SJCRH30 (cell line): ENCODE measurements at regions not wholly inside any gene's neighbourhood (a gene's known extent, or its start where the extent isn't known, plus 50 kb on each side); places are given as distances from the start of the nearest gene placed in this dataset.

Source experiments
- DNase-seq, 2 experiments: peaks; one replicate each; pipeline ENCODE4 v3.0.0-alpha.2; 2015 to 2020
- H3K27ac ChIP-seq: fragments of 250-450 bp; sonication (Bioruptor Pico); 2 replicates; pipeline ENCODE4 v1.5.1; 2020; ENCODE audit warnings: mild to moderate bottlenecking, moderate library complexity
- H3K27me3 ChIP-seq: fragments of 250-450 bp; sonication (Bioruptor Pico); 2 replicates; pipeline ENCODE4 v1.5.1; 2020; ENCODE audit warnings: mild to moderate bottlenecking, moderate library complexity
- H3K36me3 ChIP-seq: fragments of 250-450 bp; sonication (Bioruptor Pico); 2 replicates; pipeline ENCODE4 v1.5.1; 2020; ENCODE audit warnings: mild to moderate bottlenecking, moderate library complexity
- H3K4me1 ChIP-seq: fragments of 250-450 bp; sonication (Bioruptor Pico); 2 replicates; pipeline ENCODE4 v1.5.1; 2020; ENCODE audit warnings: mild to moderate bottlenecking, moderate library complexity
- H3K4me3 ChIP-seq: fragments of 250-450 bp; sonication (Bioruptor Pico); 2 replicates; pipeline ENCODE4 v1.5.1; 2020; ENCODE audit warnings: mild to moderate bottlenecking, moderate library complexity
- H3K9me3 ChIP-seq: fragments of 250-450 bp; sonication (Bioruptor Pico); replicated peaks from 2 replicates; pipeline ENCODE4 v1.5.1; 2020; ENCODE audit warnings: mild to moderate bottlenecking, moderate library complexity

- H3K36me3 ChIP-seq = no peaks in the 10 kb centered on the region
- H3K9me3 ChIP-seq = no peaks in the 10 kb centered on the region
- no peak overlapping the region for H3K27ac ChIP-seq
- H3K4me1 ChIP-seq = peaks cover 24% of the 10 kb centered on the region
- no peak overlapping the region for H3K4me3 ChIP-seq
- H3K27me3 ChIP-seq = no peaks in the 10 kb centered on the region
- DNase-seq = no peak
Measured at GRCh38 chr16:85261657-85262557, 149.6 kb upstream of the CIBAR2 start.

GRCh38 chr16:85262558-85263238 lies 150.4 kb upstream of the CIBAR2 start:
- no peak for DNase-seq
- H3K27ac ChIP-seq = no peak overlapping the region
- H3K36me3 ChIP-seq = no peaks in the 10 kb centered on the region
- no peak overlapping the region for H3K4me3 ChIP-seq
- H3K4me1 ChIP-seq = peaks cover 22% of the 10 kb centered on the region
- H3K9me3 ChIP-seq = no peaks in the 10 kb centered on the region
- H3K27me3 ChIP-seq = no peaks in the 10 kb centered on the region

DNA sequence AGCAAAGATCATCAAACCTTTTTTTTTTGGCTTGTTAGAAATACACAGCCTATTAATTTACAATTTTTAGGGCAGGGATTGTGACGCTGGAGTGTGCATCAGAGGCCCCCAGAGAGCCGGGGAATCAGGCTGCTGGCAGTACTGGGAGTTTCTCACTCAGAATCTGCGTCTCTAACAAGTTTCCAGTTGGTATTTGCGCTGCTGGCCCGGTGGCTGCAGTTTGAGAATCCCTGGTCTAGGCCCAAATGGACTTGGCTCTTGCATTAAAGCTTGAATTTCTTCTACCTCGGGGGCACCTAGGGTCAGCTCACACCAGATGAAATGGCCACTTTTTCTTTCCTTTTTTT lies 150.9 kb upstream of the CIBAR2 start:
- no peaks in the 10 kb centered on the region for H3K9me3 ChIP-seq
- DNase-seq = no peak
- H3K4me3 ChIP-seq = no peak overlapping the region
- no peak overlapping the region for H3K27ac ChIP-seq
- H3K4me1 ChIP-seq = peaks cover 18% of the 10 kb centered on the region
- no peaks in the 10 kb centered on the region for H3K36me3 ChIP-seq
- H3K27me3 ChIP-seq = no peaks in the 10 kb centered on the region

DNA sequence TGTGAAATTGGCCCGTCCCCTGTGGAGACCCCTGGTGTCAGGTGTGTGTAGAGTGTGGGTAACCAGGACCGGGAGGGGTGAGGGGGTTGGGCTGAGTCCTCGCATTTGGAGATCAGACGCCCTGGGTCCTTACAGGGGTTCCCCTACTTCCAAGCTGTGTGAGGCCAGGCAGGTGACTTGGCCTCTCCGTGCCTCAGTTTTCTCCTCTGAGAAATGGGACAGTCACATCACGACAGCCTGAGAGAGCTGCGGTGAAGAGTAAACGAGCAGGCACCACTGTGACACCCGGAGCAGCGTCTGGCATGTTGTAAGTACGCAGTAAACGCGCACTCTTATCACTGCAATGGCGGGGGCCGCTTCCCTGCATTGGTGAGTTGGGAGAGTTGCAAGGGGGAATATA lies 152.5 kb upstream of the CIBAR2 start:
- no peaks in the 10 kb centered on the region for H3K36me3 ChIP-seq
- peaks cover 3% of the 10 kb centered on the region for H3K4me1 ChIP-seq
- no peak overlapping the region for H3K27ac ChIP-seq
- no peaks in the 10 kb centered on the region for H3K9me3 ChIP-seq
- no peaks in the 10 kb centered on the region for H3K27me3 ChIP-seq
- DNase-seq = no peak
- no peak overlapping the region for H3K4me3 ChIP-seq

DNA sequence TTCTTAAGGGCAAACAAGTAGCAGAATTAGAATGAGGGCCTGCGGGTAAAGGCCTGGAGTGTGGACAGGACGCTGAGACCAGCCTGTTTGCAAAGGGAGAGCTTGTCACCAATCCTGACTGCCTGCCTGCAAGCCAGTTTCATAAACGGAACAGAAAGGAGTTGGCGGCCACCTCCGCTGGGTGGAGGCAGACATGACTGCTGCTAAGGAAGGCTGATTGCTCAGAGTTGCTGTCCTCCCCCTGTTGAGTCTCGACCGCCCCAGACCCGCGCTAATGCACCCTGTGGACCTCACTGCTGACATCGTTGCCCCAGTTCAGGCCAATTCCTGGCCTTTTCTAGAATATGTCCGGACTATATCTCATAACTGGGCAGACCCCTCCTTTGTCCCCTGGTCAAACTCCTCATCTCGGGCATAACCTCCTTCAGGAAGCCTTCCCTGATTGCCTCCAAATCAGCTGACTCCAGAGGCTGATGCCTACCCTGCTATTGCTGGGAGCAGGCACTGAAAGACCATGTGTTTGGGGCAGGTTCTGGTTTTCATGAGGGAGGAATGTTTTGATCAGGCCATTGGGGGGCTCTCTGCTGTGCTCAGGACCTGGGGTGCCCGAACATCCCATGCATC lies 153.0 kb upstream of the CIBAR2 start:
- Histone ChIP-seq H3K9me3 (no peaks in the 10 kb centered on the region), H3K36me3 (no peaks in the 10 kb centered on the region), H3K4me1 (no peaks in the 10 kb centered on the region; the same call in 1 of the 2 replicates), H3K27me3 (no peaks in the 10 kb centered on the region), H3K4me3 (no peak overlapping the region), H3K27ac (no peak overlapping the region)
- DNase-seq = no peak

DNA sequence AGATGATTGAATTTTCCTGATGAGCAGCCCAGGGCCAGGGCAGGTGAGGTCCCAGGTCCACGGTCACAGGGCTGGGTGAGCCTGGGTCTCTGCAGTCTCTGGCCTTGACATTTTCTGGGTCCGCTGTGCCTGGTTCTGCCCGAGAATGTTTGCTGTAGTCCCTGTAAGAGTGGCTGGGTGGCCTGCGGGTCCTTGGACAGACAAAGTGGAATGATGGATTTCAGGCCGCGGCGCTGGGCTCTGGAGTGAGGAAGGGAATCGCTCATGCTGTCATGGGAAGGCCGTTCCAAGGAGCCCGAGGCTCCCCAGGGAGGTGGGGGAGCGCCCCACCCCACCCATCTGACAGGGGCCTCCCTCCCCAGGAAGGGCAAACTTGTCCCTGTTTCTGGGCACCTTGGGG lies 153.5 kb upstream of the CIBAR2 start:
- no peaks in the 10 kb centered on the region for H3K36me3 ChIP-seq
- no peak overlapping the region for H3K27ac ChIP-seq

GRCh38 chr16:85266857-85267256 lies 154.6 kb upstream of the CIBAR2 start:
- Histone ChIP-seq H3K27me3 (no peaks in the 10 kb centered on the region), H3K27ac (peak overlapping the region; percentile 17; the same call in 1 of the 2 replicates), H3K4me1 (no peaks in the 10 kb centered on the region; the same call in 1 of the 2 replicates), H3K9me3 (no peaks in the 10 kb centered on the region), H3K4me3 (no peak overlapping the region), H3K36me3 (no peaks in the 10 kb centered on the region)
- DNase-seq = peak; percentile 45 to 57

More for the DNA sequence above, 153.5 kb upstream of the CIBAR2 start:
- no peak for DNase-seq
- H3K9me3 ChIP-seq = no peaks in the 10 kb centered on the region
- no peaks in the 10 kb centered on the region for H3K27me3 ChIP-seq
- H3K4me3 ChIP-seq = no peak overlapping the region
- no peaks in the 10 kb centered on the region; the same call in 1 of the 2 replicates for H3K4me1 ChIP-seq

DNA sequence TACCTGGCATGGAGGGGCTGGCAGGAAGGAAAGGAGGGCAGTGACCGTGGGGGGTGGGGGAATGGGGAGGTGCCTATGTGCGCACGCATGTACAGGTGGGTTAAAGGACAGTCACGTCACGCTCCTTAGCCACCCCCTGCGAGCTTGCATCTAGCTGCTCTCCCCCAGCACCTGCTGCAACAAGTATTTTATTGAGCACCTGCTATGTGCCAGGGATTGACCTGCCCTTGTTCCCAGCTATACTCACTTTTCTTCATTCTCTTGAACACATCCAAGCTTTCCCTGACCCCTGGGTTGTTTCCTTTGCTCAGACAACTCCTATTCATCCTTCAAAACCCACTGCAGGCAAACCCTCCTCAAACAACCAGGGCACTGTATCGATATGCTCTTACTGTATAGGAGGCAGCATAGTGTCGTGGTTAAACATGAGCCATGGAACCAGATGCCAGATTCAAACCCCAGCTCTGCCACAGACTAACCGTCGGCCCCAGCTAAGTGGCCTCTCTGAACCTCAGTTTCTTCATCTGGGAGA lies 155.2 kb upstream of the CIBAR2 start:
- no peaks in the 10 kb centered on the region for H3K36me3 ChIP-seq
- H3K4me3 ChIP-seq = no peak overlapping the region
- H3K9me3 ChIP-seq = no peaks in the 10 kb centered on the region
- H3K27ac ChIP-seq = peak overlapping the region; percentile 17; the same call in 1 of the 2 replicates
- no peaks in the 10 kb centered on the region; the same call in 1 of the 2 replicates for H3K4me1 ChIP-seq
- DNase-seq = no peak
- no peaks in the 10 kb centered on the region for H3K27me3 ChIP-seq

- Histone ChIP-seq H3K4me3 (no peak overlapping the region), H3K9me3 (no peaks in the 10 kb centered on the region), H3K27ac (no peak overlapping the region), H3K27me3 (no peaks in the 10 kb centered on the region), H3K4me1 (no peaks in the 10 kb centered on the region; the same call in 1 of the 2 replicates), H3K36me3 (no peaks in the 10 kb centered on the region)
- DNase-seq = no peak
Measured at GRCh38 chr16:85269165-85269564, 156.9 kb upstream of the CIBAR2 start.

DNA sequence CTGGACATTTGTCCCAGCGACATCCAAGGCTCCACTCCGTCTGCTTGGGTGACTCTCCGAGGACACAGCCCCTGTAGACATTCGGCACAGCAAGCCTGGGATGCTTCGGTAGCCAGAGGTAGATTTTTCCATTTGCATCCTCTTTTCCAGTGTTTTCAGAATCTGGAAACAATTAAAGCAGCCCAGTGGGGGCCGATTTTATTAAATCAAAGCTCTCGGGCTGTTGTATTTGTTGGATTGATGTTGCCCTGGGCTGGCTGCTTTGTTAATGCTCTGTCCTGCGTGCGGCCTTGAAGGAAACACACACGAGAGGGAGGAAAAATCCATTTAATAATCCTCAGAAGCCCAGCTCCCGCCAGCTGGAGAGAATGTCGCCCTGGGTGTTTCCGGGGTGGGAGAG lies 158.1 kb upstream of the CIBAR2 start:
- Histone ChIP-seq H3K36me3 (no peaks in the 10 kb centered on the region), H3K27me3 (no peaks in the 10 kb centered on the region), H3K4me1 (peaks cover 7% of the 10 kb centered on the region), H3K4me3 (no peak overlapping the region), H3K9me3 (no peaks in the 10 kb centered on the region), H3K27ac (no peak overlapping the region)
- DNase-seq = no peak

DNA sequence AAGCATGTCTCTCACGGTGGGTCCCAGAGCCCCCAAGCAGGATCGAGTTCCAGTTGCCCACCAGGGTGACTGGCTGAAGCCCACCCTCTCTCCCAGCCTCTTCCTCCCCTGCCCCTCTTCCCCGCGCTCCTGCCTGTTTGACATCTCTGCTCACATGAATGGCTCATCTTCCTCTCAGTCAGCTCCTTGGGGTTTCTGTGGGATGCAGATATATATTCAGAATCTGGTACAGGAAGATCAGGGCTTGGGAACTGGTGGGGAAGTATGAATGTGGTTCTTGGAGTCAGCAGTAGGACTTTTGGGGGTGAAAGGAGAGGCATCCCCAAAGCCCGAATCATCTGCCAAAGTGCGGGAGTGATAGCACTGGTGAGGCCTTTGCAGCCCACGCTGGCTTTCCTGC lies 158.9 kb upstream of the CIBAR2 start:
- H3K4me1 ChIP-seq = peaks cover 11% of the 10 kb centered on the region
- no peaks in the 10 kb centered on the region for H3K9me3 ChIP-seq
- no peaks in the 10 kb centered on the region for H3K36me3 ChIP-seq
- H3K27me3 ChIP-seq = no peaks in the 10 kb centered on the region
- no peak for DNase-seq
- H3K27ac ChIP-seq = no peak overlapping the region
- no peak overlapping the region for H3K4me3 ChIP-seq

DNA sequence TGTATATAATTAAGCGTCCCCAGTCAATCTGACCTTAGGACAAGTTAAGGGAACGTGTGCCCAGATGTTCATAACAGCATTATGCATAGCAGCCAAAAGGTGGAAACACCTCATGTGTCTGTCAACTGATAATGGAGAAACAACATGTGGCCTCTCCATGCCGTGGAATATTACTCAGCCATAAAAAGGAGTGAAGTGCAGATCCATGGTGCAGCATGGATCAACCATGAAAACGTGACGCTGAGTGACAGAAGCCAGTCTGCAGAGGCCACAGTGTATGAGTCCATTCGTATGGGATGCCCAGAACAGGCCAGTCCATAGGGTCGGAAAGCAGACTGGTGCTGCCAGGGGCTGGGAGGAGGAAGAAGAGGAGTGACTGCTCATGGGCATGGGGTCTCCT lies 161.0 kb upstream of the CIBAR2 start:
- Histone ChIP-seq H3K4me1 (peaks cover 11% of the 10 kb centered on the region), H3K9me3 (no peaks in the 10 kb centered on the region), H3K4me3 (no peak overlapping the region), H3K27ac (no peak overlapping the region), H3K27me3 (no peaks in the 10 kb centered on the region), H3K36me3 (no peaks in the 10 kb centered on the region)
- no peak for DNase-seq

DNA sequence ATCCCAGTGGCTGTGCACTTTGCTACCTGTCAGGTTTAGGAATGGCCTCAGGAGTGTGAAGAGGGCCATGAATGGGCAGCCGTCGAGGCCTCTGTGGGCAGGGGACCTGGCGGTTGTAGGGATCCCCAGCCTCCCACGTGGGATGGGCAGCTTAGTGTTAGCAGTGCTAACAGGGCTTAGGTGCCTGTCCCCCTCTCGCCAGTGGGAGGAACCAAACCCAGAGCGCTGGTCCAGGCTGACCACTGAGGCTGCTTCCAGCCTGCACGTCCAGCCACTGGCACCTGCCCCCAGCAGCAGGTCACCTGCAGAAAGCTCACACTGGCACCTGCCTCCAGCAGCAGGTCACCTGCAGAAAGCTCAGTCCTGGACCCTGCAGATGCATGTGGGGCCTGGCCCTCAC lies 162.2 kb upstream of the CIBAR2 start:
- Histone ChIP-seq H3K27me3 (no peaks in the 10 kb centered on the region), H3K4me3 (no peak overlapping the region), H3K4me1 (peaks cover 11% of the 10 kb centered on the region), H3K27ac (no peak overlapping the region), H3K36me3 (no peaks in the 10 kb centered on the region), H3K9me3 (no peaks in the 10 kb centered on the region)
- DNase-seq = no peak

- Histone ChIP-seq H3K4me1 (peaks cover 11% of the 10 kb centered on the region), H3K9me3 (no peaks in the 10 kb centered on the region), H3K4me3 (no peak overlapping the region), H3K27me3 (no peaks in the 10 kb centered on the region), H3K27ac (no peak overlapping the region), H3K36me3 (no peaks in the 10 kb centered on the region)
- peak; percentile 52 to 69 for DNase-seq
Measured at GRCh38 chr16:85274924-85275323, 162.7 kb upstream of the CIBAR2 start.
